Kidney (tissue), 13 donors: ENCODE measurements at regions not wholly inside any gene's neighbourhood (a gene's known extent, or its start where the extent isn't known, plus 50 kb on each side); places are given as distances from the start of the nearest gene placed in this dataset.

ENCODE experiments used
- DNase-seq, 5 donors: peaks; one replicate each; pipeline ENCODE4 v3.0.0-alpha.2; 2013 to 2020
- FAIRE-seq: peaks from 2 replicates; lab custom pipeline; 2012; peaks lifted over from hg19 to GRCh38; lab: Jason Lieb, UNC
- H3K27ac ChIP-seq, 2 donors: one replicate each; pipeline ENCODE4 v1.7.0; 2013; ENCODE audit warnings: low read depth in 2 of 2, low read length in 2 of 2, inconsistent platforms in 1 of 2
- H3K27me3 ChIP-seq: one replicate; pipeline ENCODE4 v1.7.1; 2013; ENCODE audit warnings: low read length, inconsistent platforms; ENCODE audit not compliant: control insufficient read depth, insufficient read depth
- H3K36me3 ChIP-seq, 3 donors: one replicate each; pipeline versions ENCODE4 v1.7.0 to v1.7.1; 2013; ENCODE audit warnings: low read length in 3 of 3, control low read depth in 1 of 3, inconsistent platforms in 1 of 3; ENCODE audit not compliant: insufficient read depth in 3 of 3, control insufficient read depth in 2 of 3
- H3K4me1 ChIP-seq, 3 donors: one replicate each; pipeline versions ENCODE4 v1.7.0 to v1.7.1; 2013; ENCODE audit warnings: low read length in 3 of 3, inconsistent platforms in 1 of 3, low read depth in 1 of 3; ENCODE audit not compliant: control insufficient read depth in 2 of 3, insufficient read depth in 2 of 3
- H3K4me3 ChIP-seq, 3 donors: one replicate each; pipeline versions ENCODE4 v1.7.0 to v1.8.1; 2013; ENCODE audit warnings: low read length in 3 of 3, control low read depth in 1 of 3, inconsistent platforms in 1 of 3
- H3K9ac ChIP-seq, 3 donors: one replicate each; pipeline versions ENCODE4 v1.7.0 to v1.7.1; 2013; ENCODE audit warnings: low read length in 3 of 3, control low read depth in 1 of 3, inconsistent platforms in 1 of 3
- H3K9me3 ChIP-seq, 3 donors: one replicate each; pipeline versions ENCODE4 v1.7.0 to v1.7.1; 2013; ENCODE audit warnings: low read length in 3 of 3, control low read depth in 1 of 3, inconsistent platforms in 1 of 3; ENCODE audit not compliant: control insufficient read depth in 2 of 3, insufficient read depth in 1 of 3
- CTCF ChIP-seq: IDR thresholded peaks from 3 replicates; pipeline ENCODE4 v1.5.1; 2012; ENCODE audit warnings: mild to moderate bottlenecking, moderate library complexity, borderline replicate concordance; ENCODE audit not compliant: insufficient read depth; ENCODE audit errors: extremely low read depth
- intact Hi-C: fragments of 100-400 bp; cut with DNase I; formaldehyde crosslinking; loops from one replicate; pipeline ENCODE4 v1.11.1; 2022
- donor health status: control.
- donor health status: control.
- donor health status: control.
- donor health status: control.
- donor health status: control.
- donor health status: DM: yes; HTN: yes; CAD: no.
- donor health status: Normal renal cell carcinoma (clear cell type).

GRCh38 chr6:108736832-108737231 lies 111.4 kb upstream of the ARMC2 start:
- intact Hi-C loops = no loop called here
- H3K9me3 ChIP-seq = no peaks in the 10 kb centered on the region
- no peaks in the 10 kb centered on the region for H3K36me3 ChIP-seq
- no peak overlapping the region for H3K9ac ChIP-seq
- no peak overlapping the region for H3K4me3 ChIP-seq
- no peak for TF ChIP-seq CTCF
- peaks cover 0 to 7% (median 0%) of the 10 kb centered on the region in 3 donors for H3K4me1 ChIP-seq
- no peaks in the 10 kb centered on the region for H3K27me3 ChIP-seq
- FAIRE-seq = no peak
- no peak overlapping the region for H3K27ac ChIP-seq
- DNase-seq = no peak

GRCh38 chr6:108737594-108738546 lies 110.4 kb upstream of the ARMC2 start:
- FAIRE-seq = no peak
- peaks cover 0 to 8% (median 0%) of the 10 kb centered on the region in 3 donors for H3K4me1 ChIP-seq

GRCh38 chr6:108738684-108739416 lies 109.4 kb upstream of the ARMC2 start:
- TF ChIP-seq CTCF = no peak
- H3K9me3 ChIP-seq = no peaks in the 10 kb centered on the region
- H3K4me1 ChIP-seq = peaks cover 0 to 8% (median 0%) of the 10 kb centered on the region in 3 donors
- intact Hi-C loops = no loop called here
- H3K27ac ChIP-seq = no peak overlapping the region
- H3K9ac ChIP-seq = no peak overlapping the region
- DNase-seq (no peak), FAIRE-seq (no peak)
- no peaks in the 10 kb centered on the region for H3K36me3 ChIP-seq
- H3K4me3 ChIP-seq = no peak overlapping the region
- no peaks in the 10 kb centered on the region for H3K27me3 ChIP-seq

More at GRCh38 chr6:108737594-108738546, 110.4 kb upstream of the ARMC2 start:
- Histone ChIP-seq H3K36me3 (no peaks in the 10 kb centered on the region), H3K27ac (no peak overlapping the region), H3K9me3 (no peaks in the 10 kb centered on the region), H3K4me3 (no peak overlapping the region), H3K27me3 (no peaks in the 10 kb centered on the region), H3K9ac (no peak overlapping the region)
- intact Hi-C loops = no loop called here
- no peak for DNase-seq
- no peak for TF ChIP-seq CTCF
